HL-60/S4 treated with retinoic acid at 250 ng/mL for 4 days and 3 days (cell line): ENCODE measurements at regions not wholly inside any gene's neighbourhood (a gene's known extent, or its start where the extent isn't known, plus 50 kb on each side); places are given as distances from the start of the nearest gene placed in this dataset.

Source experiments
- in situ Hi-C: fragments of 300-500 bp; cut with MboI; formaldehyde crosslinking; loops from 2 replicates; pipeline ENCODE4 v1.7.0; 2022; ENCODE audit warnings: low sequenced_read_pairs

DNA sequence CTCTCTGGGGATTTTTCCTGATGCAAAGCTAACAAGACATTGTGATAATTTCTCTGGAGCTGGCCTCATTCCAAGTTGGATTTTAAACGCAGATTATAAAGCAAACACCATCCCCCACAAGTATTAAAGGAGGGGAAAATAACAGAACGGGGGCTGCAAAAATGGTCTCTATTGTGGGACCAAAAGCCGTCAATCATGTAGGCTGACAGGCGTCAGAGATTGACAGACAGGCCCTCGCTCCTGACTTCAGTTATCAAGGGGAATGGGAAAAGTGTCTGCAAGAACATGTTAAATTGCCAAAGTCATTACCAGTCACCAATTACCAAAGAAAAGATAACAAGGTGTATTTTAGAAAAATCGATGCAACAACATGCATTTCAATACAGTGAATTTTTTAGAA, 307.4 kb upstream of the POU3F1 start:
- in situ Hi-C loops: no loop called here

DNA sequence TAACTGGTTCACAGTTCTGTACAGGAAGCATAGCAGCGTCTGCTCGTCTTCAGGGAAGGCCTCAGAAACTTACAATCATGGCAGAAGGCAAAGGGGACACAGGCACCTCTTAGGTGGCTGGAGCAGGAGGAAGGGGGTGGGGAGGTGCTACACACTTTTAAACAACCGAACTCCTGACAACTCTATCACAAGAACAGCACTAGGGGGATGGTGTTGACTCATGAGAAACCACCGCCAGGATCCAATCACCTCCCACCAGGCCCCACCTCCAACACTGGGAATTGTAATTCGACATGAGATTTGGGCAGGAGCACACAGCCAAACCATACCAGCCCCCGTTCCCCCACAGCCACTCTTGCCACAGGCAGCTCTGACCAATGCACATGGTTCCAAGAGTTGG, 306.3 kb upstream of the POU3F1 start:
- in situ Hi-C loops: no loop called here

DNA sequence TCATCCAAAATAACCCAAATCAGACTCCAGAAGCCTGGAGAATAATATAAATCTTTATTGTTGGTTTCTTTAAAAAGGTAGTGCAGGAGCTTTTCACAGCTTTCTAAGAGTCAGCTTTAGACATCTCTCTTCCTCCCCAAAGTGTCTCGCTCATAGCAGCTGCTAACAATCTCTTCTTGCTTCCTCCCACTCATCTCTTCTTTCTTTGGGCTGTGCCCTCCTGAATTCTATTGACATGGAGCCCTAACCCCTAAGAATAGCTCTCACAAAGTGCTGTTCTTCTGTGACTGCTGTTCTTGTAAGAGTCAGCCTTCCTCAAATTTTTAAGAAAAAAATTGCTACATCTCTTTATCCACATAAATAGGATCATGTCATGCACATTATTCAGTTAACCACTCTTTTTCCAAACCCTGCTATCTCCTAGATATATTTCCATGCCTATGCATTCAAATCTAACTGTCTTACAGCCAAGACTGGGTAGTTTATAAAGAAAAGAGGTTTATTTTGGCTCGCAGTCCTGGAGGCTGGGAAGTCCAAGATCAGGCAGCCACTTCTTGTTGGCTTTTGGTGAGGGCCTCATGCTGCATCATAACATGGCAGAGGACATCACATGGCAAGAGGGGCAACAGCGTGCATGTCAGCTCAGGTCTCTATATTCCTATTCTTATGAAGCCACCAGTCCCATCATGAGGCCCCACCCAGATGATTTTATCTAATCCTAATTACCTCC, 301.0 kb upstream of the POU3F1 start:
- in situ Hi-C loops: no loop called here

DNA sequence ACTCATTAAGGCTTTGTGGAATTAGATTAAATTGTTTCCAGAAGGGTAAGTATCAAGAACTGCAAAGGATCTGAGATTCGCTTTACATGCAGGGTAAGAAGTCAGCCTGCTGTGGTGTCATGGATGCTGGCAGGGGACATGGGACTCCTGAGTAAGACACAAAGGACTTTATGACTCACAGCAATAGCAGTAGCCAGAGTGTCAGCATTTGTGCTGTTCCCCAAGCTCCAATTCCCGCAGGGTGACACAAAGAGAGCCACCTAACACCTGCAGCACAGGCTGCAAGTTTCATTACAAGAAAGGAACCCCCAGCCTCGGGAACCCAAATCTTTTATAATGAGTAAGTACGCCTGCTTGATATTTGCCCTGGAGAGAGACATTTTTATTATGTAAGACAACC, 298.1 kb upstream of the POU3F1 start:
- in situ Hi-C loops: no loop called here

DNA sequence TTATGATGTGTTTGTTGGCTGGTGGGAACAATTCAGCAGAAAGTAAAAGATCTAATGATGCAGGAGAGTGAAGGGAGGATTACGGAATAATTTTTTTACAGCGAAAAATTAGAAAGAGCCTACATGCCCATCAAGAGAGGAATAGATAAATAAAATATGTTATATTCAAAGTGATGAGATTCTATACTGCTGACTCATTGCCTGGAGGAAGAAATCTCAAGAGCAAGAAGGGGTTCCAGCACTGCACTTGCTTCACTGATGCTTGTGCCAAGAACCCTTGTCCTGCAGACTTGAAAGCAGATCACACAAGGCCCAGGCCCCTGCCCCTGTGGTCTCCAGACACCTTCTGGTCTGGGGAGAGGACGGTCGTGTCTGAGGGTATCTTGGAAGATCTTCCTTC, 295.1 kb upstream of the POU3F1 start:
- in situ Hi-C loops: no loop called here

DNA sequence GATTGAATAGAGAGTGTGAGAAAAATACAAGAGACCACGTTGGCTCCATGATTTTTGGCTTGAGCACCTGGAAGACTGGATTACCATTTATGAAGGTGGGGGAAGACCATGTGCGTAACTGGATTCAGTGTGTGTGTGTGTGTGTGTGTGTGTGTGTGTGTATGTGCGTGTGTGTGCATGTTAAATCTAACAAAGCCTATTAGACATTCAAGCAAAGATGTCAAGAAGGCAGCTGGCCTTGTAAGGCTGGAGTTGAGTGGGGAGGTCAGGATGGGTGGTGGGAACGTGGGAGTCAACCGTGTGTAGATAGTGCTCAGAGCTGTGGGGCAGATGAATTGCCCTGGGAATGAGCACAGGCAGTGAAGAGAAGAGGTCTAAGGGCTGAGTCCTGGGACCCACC, 293.8 kb upstream of the POU3F1 start:
- in situ Hi-C loops: no loop called here

DNA sequence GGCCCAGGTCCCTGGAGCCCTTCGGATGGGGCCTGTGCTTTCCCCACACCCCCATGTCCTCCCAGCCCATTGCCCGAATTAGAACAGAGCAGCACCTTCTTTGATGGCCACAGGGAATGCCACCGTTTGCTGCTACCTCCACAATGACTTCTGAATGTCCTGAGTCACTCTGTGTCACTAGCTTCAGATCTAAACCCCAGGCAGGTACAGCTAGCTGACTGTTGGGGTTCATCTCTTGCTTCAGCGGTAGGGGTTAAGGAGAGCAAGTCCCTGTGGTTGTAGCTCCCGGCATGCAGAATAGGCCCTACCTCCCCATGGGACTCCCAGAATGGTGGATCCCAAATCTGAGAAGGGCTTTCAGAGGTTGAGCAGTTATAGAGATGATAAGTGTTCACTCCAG, 291.1 kb upstream of the POU3F1 start:
- in situ Hi-C loops: no loop called here

DNA sequence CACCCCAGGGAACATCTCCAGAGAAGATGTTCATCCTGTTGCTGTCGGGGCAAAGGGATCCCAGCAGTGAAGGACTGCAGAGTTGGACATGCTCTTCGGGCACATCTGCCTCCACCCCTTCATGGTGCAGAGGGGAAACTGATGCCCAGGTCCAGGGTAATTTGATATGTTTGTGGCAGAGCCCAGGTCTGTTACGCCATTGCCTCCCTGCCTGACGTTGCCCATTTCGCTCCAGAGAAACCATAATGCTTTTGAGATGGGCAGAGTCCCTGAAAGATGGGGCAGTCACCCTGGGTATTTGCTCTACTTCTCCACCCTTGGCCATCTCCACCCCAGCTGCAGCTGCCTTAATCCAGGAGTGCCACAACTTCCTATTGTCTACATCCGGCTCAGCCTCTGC, 290.4 kb upstream of the POU3F1 start:
- in situ Hi-C loops: no loop called here

DNA sequence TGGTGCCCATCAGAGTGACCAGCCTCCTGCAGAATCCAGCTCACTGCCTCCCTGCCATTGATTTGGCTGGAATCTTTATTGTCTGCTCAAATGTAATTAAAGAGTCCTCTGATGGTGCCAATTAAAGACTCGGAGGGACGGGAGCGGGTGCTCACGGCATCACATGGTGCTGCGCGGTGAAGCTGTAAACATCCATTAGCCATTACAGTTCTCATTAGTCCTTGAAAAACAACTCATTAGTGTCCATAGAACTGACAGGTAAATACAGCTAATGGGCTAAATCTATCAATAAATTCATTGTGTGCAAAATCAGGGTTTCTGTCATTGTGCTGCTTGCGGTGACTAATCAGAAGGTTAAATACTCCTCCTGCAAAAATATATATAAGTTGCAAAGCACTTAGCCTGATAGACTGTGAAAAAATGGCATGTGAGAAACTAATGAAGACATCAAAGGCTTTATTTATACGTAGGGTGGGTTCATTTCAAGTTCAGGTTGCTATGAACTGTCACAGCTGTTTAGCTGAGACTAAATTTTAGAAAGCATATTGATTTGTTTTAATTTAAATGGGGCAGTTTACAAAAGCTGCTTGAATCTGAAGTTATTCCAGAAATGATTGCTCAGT, 289.8 kb upstream of the POU3F1 start:
- in situ Hi-C loops: no loop called here

DNA sequence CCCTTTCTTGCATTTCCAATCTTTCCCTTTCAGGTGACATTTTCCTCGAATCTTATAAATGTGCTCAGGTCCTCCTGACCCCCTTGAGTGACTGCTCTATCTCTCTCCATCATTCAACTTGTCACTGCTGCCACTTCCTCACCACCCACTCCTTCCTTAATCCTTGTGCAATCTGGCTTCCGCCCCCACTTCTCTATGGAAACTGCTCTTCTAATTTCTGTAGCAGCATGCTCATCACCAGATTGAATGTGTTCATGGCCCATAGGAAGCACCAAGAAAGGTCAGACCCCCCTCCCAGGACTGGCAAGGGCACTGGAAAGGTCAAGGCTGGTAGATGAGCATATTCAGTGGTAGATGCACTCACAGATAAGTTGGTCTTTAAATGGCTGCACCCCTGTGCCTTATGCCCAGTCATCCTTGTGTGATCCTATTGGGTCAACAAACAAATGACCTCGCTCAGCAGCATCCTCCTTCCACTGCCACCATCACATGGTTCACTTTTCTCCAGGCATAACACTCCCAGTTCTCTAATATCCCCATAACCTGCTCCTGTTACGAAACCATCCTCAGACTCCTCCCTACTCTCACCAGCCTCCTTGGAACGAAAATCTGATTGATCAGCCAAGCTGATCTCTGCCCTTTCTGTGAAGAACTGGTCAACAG, 288.5 kb upstream of the POU3F1 start:
- in situ Hi-C loops: no loop called here

DNA sequence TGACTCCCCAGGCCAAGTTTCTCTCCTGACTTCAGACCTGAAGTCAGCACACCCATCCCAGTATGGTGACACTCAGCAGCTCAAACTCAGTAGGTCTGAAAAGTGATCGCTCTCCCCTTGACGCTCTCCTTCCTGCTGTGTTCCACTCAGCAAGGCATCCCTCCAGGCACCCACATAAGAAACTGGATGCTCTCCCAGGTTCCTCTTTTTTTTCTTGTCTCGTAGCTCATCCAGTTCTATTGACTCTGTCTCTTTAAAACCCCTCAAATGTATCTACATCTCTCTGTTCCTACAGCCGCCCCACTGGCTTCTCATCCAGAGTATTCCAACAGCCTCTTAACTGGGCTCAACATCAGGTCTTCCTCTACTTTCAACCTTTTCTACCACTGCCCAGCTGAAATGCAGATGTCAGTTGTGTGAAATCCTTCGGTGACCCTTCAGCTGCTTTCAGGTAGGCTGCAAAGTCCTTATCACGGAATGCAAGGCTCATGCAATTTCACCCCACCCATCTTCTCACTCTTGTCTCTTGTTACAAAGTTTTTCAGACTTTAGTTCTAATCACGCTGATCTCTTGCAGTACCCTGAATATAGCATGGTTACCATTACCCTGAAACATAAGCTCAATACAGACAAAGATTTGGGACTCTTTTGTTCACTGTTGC, 286.2 kb upstream of the POU3F1 start:
- in situ Hi-C loops: no loop called here

DNA sequence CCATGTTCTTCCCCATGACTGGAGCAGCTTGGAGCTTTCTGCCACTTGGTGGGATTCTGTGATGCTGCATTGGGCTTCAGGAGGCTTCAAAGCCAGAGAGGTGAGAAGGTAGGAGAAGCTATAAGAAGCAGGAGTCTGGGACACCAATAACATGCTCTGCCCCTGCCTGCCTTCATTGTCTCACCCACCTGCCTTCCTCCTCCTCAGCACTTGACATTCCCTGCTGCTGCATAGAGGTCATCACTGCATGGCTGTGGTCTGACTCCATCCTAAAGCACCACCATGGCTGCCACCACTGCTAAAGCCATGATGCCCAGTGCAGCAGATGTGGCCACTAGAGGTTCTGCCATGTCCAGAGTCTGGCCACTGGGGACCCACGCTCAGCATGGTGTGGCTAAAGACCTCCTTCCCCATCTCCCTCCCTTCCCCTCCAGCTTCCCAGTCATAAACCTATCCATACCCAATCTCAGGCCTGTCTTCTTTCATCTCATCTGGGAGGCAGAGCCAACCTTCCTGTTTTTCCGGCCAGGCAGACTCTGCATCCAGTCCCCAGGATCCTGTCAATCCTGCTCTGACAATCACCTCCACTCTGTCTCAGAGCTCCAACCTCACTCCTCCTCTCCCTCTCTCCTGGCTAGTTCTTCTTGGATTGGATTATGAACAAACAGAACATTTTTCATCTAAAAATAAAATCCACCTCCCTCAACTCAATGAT, 285.1 kb upstream of the POU3F1 start:
- in situ Hi-C loops: no loop called here

DNA sequence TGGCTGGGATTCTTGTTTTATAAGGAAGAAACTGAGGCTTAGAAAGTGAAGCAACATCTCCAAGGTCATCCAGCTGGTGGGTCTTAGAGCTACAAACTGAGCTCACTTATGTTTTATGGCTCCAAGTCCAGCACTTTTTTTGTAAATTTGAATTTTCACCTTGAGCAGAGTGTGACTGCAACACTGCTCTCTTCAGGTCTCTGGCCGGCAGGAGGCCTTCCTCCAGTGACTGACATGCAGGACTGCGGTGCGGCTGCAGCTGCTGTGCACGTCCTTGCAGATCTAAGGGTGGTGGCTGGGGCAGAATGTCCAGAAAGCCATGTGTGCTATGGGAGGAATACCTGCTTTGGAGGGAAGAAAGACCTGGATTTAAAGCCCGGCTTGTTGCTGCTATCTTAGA, 284.2 kb upstream of the POU3F1 start:
- in situ Hi-C loops: no loop called here

DNA sequence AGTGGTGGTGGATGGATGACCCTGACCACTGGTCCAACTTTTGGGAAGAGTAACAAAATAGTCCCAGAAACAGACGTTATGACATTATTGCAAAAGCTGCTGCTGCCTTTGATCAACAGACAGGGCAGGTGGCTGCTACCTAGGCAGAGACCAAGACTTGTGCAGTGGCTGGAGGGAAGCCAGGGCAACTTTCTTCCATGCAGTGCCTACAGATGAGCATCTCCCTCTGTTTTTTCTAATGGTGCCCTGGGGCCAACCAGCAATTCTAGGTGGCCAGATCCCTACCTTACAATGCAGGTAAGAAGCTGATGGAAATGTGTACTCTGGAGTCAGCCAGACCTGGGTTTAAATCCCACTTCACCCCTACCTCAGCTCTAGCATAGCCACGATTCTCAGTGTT, 283.1 kb upstream of the POU3F1 start:
- in situ Hi-C loops: no loop called here

DNA sequence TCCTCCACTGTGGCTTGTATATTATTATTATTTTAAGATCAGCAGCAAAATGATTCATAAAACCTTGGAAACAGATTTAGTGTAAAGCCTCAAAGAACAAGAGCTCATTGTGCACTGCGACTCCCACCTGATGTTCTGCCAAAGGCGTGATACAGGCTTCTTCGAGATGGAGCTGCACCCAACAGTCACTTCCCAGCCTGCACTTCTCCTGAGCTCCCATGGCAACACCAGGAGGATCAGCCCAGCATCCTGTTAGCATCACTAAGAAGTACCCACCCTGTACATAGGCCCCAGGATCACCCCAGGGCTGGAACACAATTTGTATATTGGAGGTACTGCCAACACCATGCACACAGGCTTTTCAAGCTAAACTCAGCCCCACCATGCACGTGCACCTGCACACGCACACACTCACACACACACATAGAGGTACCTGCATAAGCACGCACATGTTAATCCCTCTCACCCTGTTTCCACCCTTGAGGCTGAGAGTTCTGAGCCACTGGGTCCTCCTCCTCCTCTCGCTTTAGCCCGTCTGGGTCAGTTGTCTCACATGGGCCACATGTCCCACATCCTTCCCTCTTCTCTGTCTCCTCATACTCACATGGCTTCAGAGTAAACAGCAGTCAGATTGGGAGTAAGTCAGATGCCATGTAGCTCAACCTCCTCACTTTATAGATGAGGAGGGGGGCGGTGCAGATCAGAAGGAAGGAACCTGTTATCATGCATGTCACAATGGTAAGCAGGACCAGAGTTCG, 281.9 kb upstream of the POU3F1 start:
- in situ Hi-C loops: no loop called here

DNA sequence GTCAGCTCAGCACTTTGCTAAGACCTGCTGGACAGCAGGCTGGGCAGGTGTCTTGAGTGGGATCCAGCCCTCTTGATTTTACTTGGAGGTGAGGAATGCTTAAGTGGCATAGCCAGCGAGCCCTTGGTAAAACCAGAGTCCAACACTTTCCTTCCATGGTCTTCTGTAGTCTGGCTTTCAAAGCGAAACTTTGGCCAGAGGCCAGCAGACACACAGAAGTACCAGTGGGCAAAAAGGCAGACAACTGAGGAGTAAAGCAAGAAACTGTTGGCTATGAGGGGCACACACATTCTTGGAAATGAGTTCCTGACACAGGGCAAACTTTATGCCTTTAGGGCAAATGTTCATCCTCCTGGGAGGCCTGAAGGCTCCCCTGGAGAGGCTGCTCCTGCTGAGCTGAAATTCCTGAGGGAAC, 281.0 kb upstream of the POU3F1 start:
- in situ Hi-C loops: no loop called here

DNA sequence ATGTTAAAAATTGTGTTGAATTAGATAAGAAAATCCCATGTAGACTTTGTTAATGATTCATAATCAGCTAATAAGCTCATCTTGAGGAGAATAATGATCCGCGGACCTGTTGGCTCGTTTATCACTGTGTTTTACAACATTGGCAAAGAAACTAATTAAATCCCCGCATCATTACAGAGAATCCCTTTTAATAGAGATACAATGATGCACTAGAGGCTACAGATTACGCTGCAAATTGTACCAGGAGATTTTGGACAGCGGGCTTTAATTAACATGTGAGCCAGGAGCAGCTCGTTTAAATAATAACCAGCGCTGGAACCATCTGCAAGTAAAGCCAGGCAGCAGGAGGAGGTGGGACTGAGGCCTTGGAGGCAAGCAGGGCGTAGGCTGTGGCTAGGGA, 280.3 kb upstream of the POU3F1 start:
- in situ Hi-C loops: no loop called here

DNA sequence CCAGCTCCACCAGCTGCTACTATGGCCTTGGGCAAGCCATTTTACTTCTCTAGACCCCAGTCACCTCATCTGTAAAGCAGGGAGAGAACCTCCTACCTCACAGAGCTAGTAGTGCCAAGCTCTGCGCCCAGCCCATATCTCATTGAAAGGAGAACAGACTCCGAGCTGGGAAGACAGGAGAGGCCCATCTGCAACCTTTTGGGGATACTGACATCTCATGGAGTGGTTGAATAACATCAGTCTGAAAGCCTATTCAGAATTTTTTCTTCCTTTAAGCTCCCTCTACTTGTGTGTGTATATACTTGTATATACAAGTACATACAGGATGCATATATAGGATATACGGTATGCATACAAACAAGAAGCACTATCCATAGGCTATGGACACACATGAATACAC, 279.5 kb upstream of the POU3F1 start:
- in situ Hi-C loops: no loop called here

DNA sequence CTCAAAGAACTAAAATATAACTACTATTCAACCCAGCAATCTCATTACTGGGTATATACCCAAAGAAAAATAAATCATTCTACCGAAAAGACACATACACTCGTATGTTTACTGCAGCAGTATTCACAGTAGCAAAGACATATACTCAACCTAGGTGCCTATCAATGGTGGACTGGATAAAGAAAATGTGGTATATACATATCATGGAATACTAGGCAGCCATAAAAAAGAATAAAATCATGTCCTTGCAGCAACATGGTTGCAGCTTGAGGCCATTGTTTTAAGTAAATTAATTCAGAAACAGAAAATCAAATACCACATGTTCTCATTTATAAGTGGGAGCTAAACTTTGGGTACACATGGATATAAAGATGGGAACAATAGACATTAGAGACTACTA, 266.2 kb upstream of the POU3F1 start:
- in situ Hi-C loops: no loop called here

DNA sequence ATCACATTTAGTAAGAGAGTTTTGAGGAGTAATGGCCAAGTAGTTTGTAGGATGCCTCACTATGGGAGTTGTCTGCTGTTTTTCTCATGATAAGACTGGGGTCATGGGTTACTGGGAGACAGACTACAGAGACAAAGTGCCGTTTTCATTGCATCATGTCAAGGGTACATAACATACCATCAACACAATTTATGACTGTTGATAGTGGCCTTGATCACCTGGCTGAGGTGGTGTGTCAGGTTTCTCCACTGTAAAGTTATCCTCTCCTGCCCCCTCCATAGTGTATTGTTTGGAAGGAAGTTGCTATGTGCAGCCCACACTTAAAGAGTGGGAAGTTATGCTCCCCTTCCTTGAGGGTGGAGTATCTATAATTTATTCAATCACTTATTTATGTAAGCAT, 263.5 kb upstream of the POU3F1 start:
- in situ Hi-C loops: no loop called here

DNA sequence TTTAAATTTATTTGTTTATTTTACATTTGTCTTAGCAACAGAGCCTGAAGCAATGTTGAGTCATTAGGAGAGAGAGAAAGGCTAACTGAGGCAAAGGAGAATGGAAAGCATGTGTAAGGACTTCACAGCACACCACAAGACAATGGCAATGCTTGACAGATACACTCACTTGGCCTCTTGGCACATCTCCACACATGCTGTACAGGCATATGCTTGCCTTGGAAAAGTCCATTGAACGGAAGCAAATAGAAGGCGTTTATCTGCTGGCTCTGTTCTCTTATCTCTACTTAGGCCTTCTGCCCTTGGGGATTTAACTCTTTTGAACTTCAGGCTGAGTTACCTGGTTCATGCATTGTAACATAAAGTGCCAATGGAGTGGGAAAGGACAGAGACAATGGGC, 262.2 kb upstream of the POU3F1 start:
- in situ Hi-C loops: no loop called here
